Left hindlimb (tissue), 1 donor: ENCODE measurements at regions not wholly inside any gene's neighbourhood (a gene's known extent, or its start where the extent isn't known, plus 50 kb on each side); places are given as distances from the start of the nearest gene placed in this dataset.

ENCODE experiments used
- DNase-seq: peaks from one replicate; pipeline ENCODE4 v3.0.0-alpha.2; 2018

GRCh38 chr3:54020436-54020835 lies 101.9 kb upstream of the CACNA2D3 start:
- no peak for DNase-seq

- no peak for DNase-seq
Measured at GRCh38 chr3:54014067-54014466, 108.3 kb upstream of the CACNA2D3 start.

GRCh38 chr3:54008744-54009143 lies 113.6 kb upstream of the CACNA2D3 start:
- DNase-seq: no peak

DNA sequence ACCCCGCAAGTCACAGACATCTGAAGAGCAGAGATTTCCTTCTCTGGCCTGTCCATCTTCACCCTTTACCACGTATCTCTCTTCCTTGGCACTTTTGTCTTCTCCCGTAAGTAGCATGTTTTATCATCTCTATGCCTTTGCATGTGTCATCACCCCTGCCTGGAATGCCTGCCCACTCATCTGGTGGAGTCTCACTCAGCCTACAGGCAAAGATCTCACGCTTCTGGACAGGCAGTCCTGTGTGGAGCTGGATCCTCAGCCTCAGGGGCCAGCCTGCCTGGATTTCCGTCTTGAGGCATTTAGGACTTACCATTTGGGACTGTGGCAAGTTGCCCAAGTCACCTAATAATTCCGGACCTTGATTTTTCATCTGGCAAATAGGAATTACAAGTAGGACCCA lies 114.3 kb upstream of the CACNA2D3 start:
- DNase-seq: no peak

GRCh38 chr3:54004335-54004734 lies 112.7 kb upstream of the SELENOK start:
- no peak for DNase-seq

DNA sequence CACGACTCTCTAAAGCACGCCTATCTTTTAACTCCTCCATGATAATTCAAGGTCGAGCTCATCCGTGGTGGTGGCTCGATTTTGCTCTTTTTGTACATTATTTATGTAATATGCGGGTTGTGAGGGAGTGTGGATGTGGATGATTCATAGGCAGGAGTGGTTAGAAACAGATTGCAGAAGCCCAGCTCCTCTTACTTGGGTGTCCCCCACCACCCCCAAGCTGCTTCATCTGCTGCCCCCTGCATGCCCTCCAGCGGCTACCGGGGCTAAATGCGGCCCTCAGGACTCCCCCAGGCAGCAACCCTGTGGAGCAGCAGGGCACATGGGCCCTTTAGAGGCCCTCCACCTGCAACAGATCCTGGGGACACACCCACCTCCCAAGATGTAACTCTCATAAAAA lies 111.5 kb upstream of the SELENOK start:
- DNase-seq: no peak

- no peak for DNase-seq
Measured at GRCh38 chr3:53999725-54000124, 108.1 kb upstream of the SELENOK start.

- no peak for DNase-seq
Measured at GRCh38 chr3:53998980-53999379, 107.3 kb upstream of the SELENOK start.

DNA sequence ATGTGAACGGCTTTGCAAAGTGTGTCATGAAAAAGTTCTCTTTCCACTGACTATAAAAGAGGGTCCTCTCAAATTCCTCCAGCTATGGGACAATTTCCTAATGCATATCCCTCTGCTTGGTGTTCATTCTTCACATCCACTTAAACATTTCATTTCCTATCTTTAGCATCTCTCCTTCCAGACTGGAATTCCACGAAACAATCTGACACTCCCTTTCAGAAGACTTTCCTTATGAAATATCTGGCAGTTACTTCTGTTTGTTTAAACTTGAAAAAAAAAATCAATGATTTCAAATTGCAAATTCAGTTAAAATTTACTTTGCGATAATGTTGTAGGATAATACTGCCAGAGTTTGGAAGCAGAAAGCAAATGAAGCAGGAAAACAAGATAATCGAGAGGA lies 105.8 kb upstream of the SELENOK start:
- no peak for DNase-seq

DNA sequence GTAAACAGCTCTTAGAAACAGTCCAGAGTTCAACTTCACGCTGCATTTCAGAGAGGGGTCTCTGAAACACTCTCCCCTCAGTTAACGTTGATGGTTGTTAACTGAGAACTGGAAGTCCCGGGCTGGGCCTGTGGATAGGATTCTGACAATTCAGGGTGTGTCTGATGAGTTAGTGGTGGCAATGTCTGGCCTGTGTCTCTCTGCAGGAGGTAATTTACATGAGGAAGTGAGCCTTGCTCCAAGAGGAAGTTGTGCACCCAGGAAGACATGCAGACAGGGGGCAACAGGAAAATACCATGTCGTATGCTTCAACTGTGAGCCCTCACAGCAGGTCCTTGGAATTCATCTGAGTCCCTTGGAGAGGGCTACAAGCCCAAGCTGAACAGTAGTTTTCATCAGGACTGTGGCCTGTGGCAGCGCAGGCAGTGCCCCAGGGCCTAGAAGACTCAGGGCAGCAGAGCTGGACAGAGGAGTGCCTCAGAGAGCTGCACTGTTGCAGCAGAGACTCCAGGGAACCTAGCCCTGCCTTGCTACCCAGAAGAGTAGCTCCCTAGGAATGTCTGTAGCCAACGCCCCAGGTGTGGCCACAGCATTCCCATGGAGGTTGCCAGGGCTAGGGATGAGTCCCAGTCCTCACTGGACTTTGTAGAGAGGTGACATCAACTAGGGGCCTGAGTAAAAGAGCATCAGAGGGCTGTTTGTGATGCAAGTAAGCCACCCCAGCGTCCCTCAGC lies 104.6 kb upstream of the SELENOK start:
- no peak for DNase-seq

- DNase-seq: no peak
Measured at GRCh38 chr3:53994986-53995603, 103.4 kb upstream of the SELENOK start.

GRCh38 chr3:53991240-53991639 lies 99.6 kb upstream of the SELENOK start:
- no peak for DNase-seq

DNA sequence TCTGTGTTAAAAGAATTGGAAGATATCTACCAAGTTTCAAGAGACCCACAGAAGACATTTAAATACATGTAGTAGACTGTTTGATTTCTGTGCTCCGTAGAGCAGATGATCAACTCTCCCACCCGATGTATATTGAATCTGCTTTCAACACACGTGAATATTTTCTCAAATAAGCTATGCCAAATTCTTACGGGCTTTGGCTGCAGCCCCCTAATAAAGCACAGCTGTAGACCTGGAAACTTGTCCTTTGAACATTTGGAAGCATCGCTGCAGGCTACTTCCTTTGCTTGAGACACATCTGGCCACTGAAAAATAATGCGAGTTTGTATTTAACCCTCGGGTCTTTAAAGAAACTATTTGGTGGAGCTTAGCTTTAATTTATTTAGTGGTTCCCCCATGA lies 98.3 kb upstream of the SELENOK start:
- DNase-seq: peak; percentile 54

GRCh38 chr3:53989451-53989850 lies 97.8 kb upstream of the SELENOK start:
- DNase-seq: no peak

DNA sequence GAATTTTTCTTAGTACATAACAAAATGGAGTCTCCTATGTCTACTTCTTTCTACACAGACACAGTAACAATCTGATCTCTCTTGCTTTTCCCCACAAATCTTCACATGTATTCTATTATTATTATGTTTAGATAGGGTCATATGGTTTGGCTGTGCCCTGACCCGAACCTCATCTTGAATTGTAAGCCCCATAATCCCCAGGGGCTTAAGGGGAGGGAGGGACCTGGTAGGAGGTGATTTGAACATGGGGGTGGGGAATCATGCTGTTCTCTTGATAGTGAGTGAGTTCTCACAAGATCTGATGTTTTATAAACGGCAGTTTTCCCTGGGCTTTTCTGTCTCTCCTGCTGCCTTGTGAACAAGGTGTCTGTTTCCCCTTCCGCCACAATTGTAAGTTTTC lies 86.7 kb upstream of the SELENOK start:
- DNase-seq: no peak

GRCh38 chr3:53975382-53975781 lies 83.7 kb upstream of the SELENOK start:
- DNase-seq: no peak

GRCh38 chr3:53974324-53974723 lies 82.7 kb upstream of the SELENOK start:
- no peak for DNase-seq

DNA sequence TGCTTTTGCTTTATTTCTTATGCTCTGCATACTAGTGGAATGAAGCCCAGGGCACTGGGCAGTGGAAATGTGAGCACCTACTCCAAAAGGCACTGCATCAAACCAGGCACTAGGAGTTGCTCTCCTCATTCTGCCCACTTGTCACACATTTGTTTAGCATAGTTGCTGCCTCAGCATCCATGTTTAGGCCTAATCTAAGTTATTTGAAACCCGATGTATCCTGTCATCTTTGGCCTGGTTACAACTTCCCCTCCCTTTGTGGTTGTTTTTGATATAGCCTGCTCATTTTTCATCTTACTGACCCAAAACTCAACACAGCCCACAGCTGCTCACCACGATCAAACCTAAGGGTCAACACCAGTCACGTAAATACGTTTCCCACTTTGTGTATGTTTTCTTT lies 82.2 kb upstream of the SELENOK start:
- no peak for DNase-seq

GRCh38 chr3:53970661-53971060 lies 79.0 kb upstream of the SELENOK start:
- DNase-seq: no peak

DNA sequence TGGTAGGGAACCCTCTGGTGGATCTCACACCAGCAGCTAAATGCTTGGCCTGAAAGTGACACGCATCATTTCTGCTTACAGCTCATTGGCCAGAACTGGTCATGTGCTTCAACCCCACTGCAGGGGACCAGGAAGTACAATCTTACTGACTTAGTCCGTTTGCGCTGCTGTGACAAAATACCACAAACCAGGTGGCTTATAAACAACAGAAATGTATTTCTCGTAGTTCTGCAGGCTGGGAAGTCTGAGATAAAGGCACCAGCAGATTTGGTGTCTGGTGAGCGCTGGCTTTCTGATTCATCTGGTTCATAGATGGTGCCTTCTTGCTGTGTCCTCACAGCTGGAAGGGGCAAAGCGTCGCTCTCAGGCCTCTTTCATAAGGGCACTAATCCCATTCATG lies 77.4 kb upstream of the SELENOK start:
- no peak for DNase-seq

DNA sequence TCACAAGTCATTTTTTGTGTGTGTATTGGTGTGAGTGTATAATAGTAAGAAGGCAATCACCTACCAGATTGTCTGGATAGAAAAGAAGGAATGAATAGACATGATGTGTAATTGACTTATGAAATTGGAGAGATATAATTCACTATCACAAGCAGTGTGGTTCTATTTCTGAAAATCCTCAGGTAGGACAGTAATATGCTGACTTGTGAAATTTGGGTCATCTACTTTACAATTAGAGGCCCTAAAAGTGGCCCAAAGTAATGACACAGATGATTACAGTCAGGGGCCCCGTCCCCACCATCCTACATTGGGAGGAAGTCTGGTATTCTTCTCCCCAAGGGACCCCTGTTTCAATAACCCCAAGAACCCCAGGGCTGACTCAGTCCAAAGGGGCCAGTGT lies 73.6 kb upstream of the SELENOK start:
- DNase-seq: no peak

DNA sequence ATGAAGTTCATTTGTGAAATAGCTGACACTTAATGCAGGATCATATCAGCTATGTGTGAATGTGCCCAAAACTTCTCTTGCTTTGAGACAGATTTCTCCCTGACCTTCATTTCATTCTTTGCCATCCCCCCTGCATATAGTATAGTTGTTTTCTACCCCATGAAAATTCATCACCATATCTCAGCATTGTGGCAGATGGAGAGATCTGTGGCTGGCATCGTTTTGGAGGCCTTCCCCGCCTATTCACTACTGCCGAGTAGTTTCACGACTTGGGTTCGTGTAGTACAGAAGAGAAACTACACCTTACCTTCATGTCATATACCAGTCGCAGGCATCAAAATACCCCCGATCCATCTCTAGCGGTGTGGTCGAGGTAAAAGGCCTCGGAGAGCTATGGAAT lies 66.2 kb upstream of the SELENOK start:
- DNase-seq: no peak

DNA sequence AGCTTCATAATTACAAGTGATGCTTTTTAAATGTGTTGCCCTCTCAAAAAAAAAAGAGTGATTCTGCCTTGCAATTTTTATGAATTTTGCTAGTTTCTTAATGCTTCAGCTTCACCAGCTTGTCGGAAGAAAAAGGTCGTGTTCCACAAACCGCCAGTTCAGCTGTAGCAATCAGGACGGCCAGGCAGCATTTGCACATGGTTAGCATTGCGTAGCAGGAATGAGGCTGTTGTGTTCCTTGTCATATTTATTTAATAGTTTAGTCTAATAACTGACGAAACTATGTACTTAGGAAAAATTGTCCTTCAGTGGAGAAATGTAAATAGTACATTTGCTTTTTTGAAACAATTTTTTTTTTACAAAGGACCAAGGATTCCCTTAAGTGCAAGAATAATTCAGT lies 64.9 kb upstream of the SELENOK start:
- no peak for DNase-seq

DNA sequence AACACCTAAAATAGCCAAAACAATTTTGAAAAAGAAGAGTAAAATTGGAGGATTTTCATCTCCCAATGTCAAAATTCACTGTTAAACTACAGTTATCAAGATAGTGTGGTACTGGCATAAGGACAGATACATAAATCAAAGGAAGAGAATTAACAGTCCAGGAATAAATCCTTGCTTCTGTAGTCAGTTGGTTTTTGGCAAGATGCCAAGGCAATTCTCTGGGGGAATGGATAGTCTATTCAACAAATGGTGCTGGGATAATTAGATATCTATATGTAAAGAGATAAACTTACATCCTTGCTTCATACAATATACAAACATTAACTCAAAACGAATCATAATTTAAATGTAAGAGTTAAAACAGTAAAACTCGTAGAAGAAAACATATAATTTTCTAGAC lies 57.9 kb upstream of the SELENOK start:
- no peak for DNase-seq

DNA sequence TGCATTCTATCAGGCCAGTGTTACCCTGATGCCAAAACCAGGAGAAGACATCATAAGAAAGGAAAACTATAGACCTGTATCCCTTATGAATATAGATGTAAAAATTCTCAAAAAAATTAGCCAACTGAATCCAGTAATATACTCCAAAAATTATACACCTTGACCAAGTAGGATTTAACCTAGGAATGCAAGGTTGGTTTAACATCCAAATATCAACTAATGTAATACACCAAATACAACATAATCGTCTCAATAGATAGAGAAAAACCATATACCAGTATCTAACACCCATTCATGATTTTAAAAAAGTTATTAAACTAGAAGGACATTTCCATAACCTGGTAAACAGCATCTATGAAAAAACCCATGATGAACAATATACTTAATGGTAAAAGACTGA lies 56.5 kb upstream of the SELENOK start:
- DNase-seq: no peak
